ENCODE measurements at regions not wholly inside any gene's neighbourhood (a gene's known extent, or its start where the extent isn't known, plus 50 kb on each side); places are given as distances from the start of the nearest gene placed in this dataset.

- TF ChIP-seq, protein P1, sequence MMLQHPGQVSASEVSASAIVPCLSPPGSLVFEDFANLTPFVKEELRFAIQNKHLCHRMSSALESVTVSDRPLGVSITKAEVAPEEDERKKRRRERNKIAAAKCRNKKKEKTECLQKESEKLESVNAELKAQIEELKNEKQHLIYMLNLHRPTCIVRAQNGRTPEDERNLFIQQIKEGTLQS (CRISPR knock-in tag; IDR thresholded peaks at IDR 0.05) = no peak
- TF ChIP-seq MXI1 (IDR thresholded peaks at IDR 0.05; ENCODE audit: borderline replicate concordance, low read depth, low read length) (no peak), CTCF (CRISPR knock-in tag; IDR thresholded peaks at IDR 0.05) (no peak)
Measured at GRCh38 chr7:122211362-122211761, 67.3 kb upstream of the AASS start.
